Stimulated activated CD4-positive, alpha-beta T cell treated with anti-CD3 and anti-CD28 coated beads, TNF-alpha, amount 100 ng/mL, for 1 hour (primary cell): ENCODE measurements at regions not wholly inside any gene's neighbourhood (a gene's known extent, or its start where the extent isn't known, plus 50 kb on each side); places are given as distances from the start of the nearest gene placed in this dataset.

Source experiments
- DNase-seq, 3 donors: peaks; one replicate each; pipeline ENCODE4 v3.0.0-alpha.2; 2020; ENCODE audit warnings: low read depth in 3 of 3, low spot score in 1 of 3

- no peak for DNase-seq
Observed at GRCh38 chr18:78925557-78926242, 53.9 kb upstream of the SALL3 start.

- DNase-seq: no peak
Observed at GRCh38 chr18:78926243-78926615, 53.4 kb upstream of the SALL3 start.

GRCh38 chr18:78927156-78927555 is 52.5 kb upstream of the SALL3 start:
- DNase-seq: no peak

GRCh38 chr18:78927616-78928015 is 52.0 kb upstream of the SALL3 start:
- DNase-seq: no peak

GRCh38 chr18:78928076-78928475 is 51.5 kb upstream of the SALL3 start:
- DNase-seq: no peak

GRCh38 chr18:78929516-78929915 is 50.1 kb upstream of the SALL3 start:
- no peak for DNase-seq
